M059J (cell line): ENCODE measurements at regions not wholly inside any gene's neighbourhood (a gene's known extent, or its start where the extent isn't known, plus 50 kb on each side); places are given as distances from the start of the nearest gene placed in this dataset.

Source experiments
- DNase-seq: peaks from one replicate; pipeline ENCODE4 v3.0.0-alpha.2; 2012; ENCODE audit warnings: low read depth

- no peak for DNase-seq
Measured at GRCh38 chr12:23455283-23455682, 494.2 kb downstream of the SOX5 start.

- no peak for DNase-seq
Measured at GRCh38 chr12:23458640-23459039, 490.8 kb downstream of the SOX5 start.

DNA sequence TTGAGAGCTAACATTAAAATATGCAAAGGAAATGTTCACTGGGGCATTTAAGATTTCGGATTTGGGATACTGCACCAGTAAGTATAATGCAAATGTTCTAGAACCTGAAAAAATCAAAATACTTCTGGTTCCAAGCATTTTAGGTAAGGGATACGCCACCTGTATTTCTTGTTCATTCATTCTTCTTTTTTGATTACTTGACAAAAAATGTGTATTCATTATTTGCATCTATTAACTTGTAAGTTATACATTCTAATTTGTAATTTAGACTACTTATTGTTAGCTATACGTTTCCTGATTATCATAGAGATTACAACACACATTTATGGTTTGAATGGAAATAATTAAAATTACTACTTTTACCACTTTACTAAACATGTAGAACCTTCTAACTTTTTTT is 486.9 kb downstream of the SOX5 start:
- DNase-seq = no peak

DNA sequence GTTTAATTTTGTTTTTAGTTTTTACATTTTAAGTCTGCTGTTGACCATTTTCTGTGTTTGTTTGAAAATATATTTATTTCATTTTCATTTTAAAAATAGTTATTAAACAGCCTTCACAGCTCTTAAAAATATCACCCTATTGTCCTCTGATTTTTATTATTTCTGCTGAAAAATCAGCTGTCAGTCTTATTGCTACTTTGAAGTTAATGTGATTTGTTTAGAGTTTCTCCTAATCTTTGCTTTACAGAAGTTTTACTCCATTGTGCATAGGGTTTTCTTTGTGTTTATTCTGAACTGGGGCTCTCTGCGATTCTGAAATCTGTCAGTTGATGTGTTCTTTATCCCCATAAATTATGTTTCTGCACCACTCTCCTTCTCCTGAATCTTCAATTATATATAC is 486.3 kb downstream of the SOX5 start:
- no peak for DNase-seq

DNA sequence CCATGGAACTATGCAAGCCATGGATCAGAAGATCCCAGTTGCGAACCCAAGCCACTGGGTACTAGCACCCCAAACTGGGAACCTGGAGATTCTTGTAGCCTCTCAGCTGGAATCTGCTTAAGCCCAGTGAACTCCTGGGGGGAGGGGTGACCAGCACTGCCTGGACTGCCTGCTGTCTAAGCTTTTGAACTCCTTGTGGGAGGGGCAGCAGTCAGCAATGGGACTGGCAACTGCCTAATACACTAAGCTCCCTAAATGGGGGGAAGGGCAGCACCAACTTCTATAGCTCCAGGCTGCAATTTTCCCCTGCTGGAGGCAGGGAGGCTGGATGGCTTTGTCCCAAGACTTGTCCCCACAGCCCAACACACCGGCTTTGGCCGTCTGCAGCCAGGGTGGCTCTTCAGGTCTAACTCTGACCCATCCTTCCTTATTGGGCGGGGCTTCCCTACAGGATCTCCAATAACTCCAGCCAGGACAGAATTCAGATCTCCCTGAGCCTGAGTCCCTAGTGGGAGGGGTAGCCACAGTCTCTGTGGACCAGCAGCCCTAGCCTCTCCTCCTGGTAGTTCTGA is 485.1 kb downstream of the SOX5 start:
- DNase-seq = no peak

GRCh38 chr12:23472329-23472971 is 477.0 kb downstream of the SOX5 start:
- DNase-seq = no peak

DNA sequence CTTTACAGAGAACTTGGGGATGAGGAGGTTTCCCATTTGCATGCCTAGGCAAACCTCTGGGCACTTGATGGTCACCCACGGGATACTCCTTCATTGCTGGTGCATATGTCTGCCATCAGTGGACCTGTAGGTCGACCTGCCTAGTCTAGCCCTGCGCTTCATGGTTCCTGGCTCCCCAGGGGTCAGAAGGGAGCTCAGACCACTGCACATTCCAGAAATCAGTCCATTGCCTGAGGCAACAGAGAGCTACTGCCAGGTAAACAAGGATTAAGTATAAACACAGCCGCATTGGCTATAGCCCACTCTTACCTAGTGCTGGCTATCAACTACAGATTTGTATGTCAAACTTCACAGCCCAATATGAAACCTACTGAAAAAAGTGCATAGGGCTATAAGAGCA is 476.4 kb downstream of the SOX5 start:
- no peak for DNase-seq

GRCh38 chr12:23474438-23474976 is 475.0 kb downstream of the SOX5 start:
- no peak for DNase-seq
